Ureter (tissue), 1 donor: ENCODE measurements at regions not wholly inside any gene's neighbourhood (a gene's known extent, or its start where the extent isn't known, plus 50 kb on each side); places are given as distances from the start of the nearest gene placed in this dataset.
"Not testable (repeated sequence)": the region's sequence is repeated elsewhere in the genome, so short reads cannot be mapped to it uniquely, and the experiment has no call there.

Experiments used
- DNase-seq: peaks from one replicate; pipeline ENCODE4 v3.0.0-alpha.2; 2020; ENCODE audit warnings: low spot score
- donor health status: DM: yes; HTN: yes; CAD: no.

DNA sequence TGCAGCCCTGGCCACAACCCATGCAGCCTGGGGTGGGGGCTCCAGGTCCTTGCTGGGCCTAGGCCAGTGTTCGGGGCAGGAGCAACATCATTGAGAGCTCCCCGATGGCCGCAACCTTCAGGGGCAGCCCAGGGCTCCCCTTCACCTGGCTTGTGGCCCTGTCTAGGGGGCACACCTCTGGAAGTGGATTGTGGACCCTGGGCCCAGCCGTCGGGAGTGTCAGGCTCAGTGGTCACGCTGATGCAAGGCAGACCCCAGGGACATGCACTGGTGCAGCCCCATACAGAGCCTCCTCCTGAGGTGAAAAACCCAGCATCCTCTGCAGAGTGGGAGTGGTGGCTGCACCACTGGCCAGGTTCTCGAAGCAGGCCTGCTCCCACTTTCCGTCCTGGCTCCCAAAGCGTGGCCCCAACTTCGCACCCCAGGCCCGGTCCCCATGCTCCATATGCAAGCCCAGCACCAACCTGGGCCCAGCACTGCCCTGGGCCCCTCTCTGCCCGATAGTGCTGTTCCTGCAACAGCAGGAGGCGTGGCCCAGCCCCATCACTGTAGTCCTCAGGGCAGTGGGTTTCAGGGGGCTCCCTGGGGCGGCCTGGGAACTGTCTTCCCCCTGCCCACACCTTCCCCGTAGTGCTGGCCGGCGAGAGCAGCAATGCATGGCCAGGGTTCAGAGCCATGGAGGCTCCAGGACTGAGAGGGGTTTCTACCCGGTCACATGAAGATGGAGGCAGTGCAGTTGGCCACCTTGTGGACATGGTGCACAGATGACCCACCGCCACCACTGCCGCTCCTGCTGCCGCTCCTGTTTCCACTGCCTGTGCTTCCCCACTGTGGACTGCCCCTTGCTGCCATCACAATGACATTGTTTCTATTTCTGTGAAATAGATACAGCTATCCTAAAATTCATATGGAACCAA lies 303.9 kb upstream of the NRG3 start:
- DNase-seq = no peak

DNA sequence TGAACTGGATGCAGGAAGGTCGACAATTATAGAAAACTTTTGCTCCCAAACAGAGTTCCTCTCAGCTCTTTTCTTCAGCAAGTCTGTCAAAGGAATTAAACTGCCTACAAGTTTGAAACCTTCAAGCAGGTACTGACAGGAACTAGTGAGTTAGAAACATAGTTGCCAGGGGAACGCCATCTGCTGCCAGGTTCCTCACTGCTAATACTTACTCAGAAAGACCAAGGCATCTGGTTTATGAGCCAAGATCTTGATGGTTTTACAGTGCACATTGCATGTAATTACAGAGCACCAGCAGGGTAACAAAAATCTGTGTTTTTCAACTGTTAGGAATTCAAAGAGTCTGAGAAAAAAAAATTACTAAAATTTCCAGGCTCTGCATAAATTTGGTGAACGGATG lies 300.0 kb upstream of the NRG3 start:
- no peak for DNase-seq

DNA sequence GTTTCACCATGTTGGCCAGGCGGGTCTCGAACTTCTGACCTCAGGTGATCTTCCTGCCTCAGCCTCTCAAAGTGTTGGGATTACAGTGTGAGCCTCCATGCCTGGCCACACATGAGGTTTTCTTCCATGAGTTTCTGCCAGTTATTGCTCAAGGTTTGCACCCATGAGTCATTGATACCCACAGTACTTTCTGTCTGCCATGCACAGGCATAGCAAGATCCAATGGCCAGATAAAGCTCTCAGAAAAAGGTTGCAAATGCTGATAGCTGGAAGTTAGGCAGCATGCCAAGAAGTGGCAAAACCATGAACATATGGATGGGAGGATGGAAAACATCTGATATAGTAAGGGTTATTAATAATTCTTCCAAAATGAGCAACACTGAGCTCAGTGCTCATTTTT lies 298.7 kb upstream of the NRG3 start:
- DNase-seq = no peak

DNA sequence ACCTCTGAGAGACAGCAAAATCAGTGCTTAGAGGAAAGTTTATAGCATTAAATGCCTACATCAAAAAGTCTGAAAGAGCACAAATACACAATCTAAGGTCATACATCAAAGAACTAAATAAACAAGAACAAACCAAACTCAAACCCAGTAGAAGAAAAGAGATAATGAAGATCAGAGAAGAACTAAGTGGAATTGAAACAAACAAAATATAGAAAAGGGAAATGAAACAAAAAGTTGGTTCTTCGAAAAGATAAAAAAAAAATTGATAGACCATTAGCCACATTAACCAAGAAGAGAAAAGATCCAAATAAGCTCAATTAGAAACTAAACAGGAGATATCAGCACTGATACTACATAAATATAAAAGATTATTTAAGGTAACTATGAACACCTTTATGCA lies 280.0 kb upstream of the NRG3 start:
- DNase-seq = no peak

DNA sequence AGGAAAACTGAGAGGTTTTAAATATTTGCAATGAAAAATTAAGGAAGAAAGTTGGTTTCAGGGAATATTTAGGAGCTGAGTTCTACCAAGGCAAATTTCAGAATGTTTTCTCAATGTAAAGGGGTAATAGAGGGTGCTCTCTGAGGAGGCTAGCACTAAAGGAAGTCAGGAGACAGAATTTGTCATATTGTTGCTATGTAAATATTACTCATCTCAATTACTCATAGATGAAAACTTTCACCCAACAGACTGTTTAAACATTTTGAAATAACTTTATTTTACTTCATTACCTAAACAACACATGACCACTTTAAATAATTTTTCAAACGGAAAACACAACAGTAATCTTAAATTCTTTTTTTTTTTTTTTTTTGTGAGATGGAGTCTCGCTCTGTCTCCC lies 274.8 kb upstream of the NRG3 start:
- DNase-seq = no peak

DNA sequence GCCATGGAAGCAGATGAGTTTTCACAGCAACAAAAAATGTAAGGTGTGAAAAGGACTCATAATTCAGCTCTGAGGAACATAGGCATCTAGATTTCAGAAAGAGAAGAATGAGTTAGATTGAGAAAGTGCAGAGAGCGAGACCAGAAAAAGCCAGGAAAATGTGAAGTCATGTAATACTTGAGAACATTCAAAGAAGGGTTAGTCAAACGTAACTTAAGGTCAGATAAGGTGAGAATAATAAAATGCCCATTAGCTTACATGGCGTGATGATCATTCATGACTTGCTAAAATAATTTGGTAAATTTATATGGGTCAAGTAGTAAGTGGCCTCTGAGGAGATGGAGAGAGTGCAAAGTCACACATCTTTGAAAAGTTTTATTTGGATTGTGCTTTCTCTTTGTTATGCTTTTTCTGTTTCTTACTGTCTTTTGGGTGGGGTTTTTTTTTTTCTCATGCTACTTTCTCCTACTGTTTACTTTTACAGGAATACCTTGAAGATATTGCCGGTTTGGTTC lies 271.8 kb upstream of the NRG3 start:
- no peak for DNase-seq

DNA sequence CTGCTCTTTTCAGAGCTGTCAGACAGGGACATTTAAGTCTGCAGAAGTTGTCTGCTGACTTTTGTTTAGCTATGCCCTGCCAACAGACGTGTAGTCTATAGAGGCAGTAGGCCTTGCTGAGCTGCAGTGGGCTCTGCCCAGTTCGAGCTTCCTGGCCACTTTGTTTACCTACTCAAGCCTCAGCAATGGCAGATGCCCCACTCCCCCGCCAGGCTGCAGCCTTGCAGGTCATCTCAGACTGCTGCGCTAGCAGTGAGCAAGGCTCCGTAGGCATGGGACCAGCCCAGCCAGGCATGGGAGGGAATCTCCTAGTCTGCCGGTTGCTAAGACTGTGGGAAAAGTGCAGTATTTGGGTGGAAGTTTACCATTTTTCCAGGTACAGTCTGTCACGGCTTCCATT lies 230.5 kb upstream of the NRG3 start:
- not testable (repeated sequence) for DNase-seq

DNA sequence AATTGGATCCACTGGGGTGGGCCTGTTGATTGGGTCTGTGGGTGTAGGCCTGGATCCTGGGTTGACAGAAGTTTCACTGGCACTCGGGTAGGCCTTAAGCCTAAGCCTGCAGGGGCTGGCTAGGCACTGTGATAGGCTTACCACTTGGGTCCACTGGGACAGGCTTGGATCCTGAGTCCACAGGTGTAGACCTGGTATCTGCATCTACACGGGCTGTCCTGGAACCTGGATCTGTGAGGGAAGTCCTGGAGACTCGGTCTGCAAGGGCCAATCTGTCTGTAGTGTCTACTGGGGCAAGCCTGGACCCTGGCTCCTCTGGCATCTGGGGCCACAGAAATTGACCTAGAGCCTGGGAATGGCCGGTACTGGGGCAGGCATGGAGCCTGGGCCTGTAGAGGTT lies 219.0 kb upstream of the NRG3 start:
- DNase-seq = no peak

DNA sequence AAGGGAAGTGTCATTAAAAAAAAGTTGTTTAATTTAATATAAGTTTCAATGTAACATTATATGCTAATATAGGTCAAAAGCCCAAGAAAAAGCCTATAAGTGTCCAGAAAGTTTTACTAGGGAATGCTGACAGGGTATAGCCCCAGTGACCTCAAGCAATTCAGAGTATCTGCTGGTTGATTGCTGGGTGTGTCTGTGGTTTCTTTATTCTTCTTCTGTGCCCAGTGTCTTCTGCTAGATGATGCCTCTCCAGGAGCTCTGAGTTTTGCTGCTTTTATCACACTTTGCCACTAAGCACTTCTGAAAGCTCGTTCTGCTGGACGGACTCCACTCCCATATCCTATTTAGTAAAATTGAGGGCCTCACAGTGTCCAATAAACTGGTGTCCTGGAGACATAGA lies 212.2 kb upstream of the NRG3 start:
- no peak for DNase-seq

DNA sequence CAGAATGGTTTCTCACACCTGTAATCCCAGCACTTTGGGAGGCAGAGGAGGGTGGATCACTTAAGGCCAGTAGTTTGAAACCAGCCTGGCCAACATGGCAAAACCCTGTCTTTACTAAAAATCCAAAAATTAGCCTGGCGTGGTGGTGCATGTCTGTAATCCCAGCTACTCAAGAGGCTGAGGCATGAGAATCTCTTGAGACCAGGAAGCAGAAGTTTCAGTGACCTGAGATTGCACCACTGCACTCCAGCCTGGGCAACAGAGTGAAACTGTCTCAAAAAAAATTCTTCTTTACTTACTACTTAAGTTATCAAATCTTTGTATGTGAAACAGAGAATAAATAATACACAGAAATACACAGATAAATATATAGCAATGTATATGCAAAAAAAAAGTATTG lies 210.2 kb upstream of the NRG3 start:
- DNase-seq = not testable (repeated sequence)

DNA sequence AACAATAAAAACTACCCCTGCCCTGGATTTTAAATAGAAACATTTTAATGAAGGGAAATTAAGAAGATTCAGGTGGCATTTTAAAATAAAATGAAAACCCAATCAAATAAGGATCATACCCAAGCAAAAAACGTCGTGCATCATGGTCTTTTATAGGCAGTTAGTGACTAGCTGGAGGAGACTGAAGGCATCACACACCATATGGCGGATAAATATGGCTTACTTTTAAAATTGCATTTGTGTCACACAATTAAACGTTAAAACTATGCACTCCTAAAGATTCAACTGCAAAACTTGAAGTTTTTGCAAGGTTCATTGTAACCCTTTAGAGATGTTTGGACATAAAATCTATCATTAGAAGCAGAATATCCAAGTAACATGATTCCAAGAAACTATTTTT lies 200.1 kb upstream of the NRG3 start:
- no peak for DNase-seq

DNA sequence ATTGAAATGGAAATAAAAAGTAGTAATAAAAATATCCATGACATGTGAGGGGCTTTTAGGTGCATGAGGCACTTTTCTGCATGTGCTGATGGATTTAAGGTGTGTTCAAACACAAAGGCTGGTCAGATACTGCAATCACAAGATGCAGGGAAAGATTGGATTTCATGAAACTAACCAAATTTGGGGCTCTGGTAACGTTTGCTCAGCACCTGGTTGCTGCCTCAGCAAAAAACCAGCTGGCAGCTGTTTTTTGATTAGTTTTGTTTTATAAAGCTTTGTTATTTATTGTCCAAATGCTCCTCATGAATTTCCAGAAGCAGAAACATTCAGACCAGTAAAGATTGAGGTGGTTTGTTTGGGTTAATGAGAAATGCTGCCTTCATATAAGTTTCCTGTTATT lies 195.7 kb upstream of the NRG3 start:
- DNase-seq = no peak

DNA sequence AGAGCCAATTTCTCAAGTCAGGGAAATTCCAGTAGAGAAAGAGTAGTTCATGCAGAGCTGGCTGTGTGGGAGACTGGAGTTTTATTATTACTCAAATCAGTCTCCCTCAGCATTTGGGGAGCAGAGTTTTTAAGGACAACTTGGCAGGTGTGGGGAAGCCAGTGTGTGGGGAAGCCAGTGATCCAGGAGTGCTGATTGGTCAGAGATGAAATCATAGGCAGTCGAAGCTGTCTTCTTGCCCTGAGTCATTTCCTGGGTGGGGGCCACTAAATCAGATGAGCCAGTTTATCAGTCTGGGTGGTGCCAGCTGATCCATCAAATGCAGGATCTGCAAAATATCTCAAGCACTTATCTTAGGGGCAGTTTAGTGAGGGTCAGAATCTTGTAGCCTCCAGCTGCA lies 194.6 kb upstream of the NRG3 start:
- DNase-seq = no peak

DNA sequence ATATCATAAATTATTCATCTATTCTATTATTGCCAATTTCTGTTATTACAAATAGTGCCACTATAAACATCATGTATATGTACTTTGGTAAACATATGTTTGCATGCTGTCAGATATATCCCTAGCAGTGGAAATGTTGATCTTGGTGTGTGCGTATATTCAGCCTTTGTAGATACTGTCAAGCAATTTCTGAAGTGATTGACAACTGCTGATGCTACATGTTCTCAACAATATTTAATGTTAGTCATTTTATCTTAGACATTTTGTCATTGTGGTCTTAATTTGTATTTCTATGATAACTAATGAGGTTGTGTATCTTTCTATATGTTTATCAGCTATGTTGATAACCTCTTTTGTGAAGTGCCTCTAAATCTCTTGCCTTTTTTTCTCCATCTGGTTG lies 186.5 kb upstream of the NRG3 start:
- DNase-seq = no peak

DNA sequence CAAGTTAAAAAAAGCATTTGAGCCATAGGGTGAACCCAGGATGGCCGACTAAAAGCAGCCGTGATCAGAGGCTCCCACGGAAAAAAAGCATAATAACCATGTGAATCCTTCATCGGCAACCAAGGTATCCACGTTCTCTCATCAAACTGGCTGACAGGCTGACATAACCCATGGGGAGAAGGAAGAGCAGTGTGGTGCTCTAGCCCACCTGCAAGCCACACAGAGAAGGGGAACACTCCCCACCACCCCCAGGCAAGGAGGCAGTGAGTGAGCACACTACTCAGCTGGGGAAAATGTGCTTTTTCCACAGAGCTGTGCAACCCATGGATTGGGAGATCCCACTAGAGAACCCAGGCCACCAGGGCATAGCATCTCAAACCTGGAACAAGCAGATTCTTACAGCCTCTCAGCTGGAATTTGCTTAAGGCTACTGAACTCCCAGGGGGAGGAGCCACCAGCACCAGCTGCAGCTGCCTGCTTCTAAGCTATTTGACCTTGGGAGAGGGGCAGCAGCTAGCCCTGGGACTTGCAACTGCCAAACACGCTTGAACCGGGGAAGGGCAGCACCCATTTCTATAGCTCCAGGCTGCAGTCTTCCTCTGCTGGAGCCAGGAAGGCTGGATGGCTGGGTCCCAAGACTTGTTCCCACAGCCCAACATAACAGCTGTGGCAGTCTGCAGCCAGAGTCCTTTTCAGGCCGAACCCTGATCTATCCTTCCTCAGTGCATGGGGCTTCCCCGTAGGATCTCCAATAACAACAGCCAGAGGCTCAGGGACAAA lies 178.2 kb upstream of the NRG3 start:
- DNase-seq = no peak

DNA sequence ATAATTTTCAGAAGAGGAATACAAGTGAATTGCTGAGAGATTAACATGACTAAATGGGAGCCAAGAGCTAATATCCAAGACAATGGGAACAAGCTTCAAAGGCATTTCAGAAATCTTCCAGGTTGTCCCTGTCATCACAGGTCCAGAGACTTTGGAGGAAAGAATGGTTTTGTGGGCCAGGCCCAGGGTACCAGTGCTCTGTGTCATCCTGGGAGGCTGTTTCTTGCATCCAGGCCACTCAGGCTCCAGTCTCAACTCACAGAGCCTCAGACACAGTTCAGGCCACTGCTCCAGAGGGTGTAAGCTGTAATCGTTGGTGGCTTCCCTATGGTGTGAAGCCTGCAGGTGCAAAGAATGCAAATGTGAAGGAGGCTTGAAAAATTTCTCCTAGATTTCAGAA lies 170.4 kb upstream of the NRG3 start:
- DNase-seq = no peak

DNA sequence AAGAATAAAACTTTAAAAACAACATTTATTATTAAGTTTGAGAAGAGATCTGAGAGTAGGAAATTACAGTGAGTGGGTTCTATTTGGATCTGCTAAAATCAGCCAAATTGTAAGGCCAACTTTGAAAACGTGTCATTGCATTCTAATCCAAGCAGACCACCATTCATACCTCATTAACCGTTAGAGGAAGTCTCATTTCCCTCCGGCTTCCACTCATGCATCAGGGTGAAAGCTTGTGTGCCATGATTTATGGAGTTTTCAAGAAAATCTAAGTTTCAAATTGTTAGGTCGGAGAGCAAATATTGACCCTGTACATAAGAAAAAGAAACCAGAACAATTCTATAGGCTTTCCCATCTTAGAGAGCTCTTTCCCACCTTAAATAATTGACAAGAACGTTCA lies 166.6 kb upstream of the NRG3 start:
- no peak for DNase-seq

DNA sequence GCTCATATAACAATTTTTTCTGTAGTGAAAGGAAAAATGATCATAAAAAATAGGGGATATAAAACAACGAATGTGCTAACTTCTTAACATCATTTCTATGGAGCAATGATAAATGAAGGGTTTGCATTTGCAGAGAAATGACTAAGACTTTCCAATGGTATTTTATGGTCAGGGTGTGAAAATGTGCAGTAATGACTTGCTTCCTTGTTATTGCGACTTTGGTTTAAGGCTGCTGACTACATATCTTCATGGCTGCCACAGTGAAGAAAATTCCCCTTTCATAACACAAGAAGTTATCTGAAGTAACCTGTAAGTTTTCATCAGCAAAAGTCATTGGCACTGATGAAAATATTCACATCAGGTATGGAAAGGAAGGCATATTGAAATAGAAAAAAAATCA lies 166.1 kb upstream of the NRG3 start:
- DNase-seq = no peak

DNA sequence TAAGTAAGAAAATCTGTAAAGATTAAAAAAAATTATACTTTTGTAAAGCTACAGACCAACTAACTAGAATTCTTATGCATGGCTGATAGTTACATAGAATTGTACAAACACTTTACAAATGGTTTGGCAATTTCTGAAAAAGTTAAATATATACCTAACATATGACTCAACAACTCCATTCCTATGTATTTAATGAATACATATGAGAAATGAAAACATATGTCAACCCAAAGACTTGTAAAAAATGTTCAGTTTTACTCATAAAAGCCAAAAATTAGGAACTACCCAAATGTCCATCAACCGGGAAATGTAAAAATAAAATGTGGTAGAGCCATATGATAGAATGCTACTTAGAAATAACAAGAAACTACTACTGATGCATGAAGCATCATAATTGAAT lies 152.6 kb upstream of the NRG3 start:
- no peak for DNase-seq

DNA sequence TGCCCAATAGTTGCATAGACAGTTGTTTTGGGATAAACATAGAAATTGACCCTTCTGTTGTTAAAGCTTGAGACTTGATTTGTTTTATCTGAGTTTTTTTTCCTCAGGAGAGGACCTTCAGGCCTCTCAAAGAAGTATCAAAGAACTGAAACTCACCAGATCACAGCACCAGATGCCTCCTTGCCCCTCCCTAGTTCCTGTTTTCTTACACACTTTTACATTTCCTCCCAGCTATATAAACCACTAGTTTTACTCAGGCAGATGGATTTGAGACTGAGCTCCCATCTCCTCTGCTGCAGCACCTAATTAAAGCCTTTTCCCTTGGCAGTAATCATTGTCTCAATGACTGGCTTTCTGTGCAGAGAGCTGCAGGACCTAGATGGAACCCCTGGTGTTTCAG lies 150.6 kb upstream of the NRG3 start:
- no peak for DNase-seq

DNA sequence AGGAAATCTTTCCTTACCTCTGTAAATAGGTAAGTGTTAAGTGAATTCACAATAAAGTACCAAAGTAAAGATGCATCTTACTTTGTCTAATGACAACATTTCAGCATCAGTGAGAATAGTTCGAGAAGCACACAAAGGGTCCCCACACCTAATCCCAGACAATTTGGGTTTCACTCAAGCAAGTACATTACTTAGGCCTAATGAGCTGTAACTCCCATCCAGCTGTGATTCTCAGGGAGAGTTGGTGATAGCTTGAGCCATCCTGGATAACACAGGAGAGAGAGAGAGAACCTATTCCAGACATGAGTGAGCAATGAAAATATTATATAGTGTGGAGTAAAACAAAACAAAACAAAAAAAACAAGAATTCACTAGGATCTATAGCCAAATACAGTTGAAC lies 149.1 kb upstream of the NRG3 start:
- no peak for DNase-seq

DNA sequence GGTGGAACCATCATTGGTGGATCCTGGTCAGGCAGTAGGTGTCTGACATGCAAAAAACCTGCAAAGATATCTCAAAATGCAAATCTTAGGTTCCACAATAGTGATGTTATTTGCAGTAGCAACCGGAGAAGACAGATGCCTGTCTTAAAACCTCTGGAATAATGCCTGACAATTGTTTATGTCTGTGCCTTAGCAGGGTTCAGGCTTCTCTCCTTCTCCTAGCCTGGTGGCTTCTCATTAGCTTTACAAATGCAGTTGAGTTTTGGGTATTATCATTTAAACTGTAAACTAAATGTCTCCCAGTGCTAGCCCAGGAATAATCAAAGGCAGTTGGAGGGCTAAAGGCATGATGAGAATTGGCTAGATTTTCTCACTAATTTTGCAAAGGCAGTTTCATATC lies 146.3 kb upstream of the NRG3 start:
- DNase-seq = no peak

DNA sequence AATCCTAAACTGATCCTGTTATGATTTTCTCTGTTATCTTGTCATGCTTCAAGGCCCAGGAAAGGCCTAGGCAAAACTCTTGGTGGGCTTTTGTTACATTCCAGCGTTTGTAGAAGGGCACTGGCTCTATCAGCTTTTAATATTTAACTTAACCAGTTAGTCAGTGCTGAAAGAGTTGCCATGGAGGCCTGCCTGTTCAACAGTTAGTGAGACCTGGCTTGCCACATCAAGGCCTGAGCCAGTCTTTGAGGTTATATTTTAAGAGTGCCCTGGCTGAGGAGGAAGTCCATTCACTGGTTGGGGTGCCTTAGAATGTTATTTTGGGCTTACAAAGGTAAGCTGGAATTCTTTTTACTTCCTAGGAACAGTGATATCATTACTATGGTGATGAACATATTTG lies 144.1 kb upstream of the NRG3 start:
- DNase-seq = no peak
